ENCODE measurements at regions not wholly inside any gene's neighbourhood (a gene's known extent, or its start where the extent isn't known, plus 50 kb on each side); places are given as distances from the start of the nearest gene placed in this dataset.
"Not testable (repeated sequence)": the region's sequence is repeated elsewhere in the genome, so short reads cannot be mapped to it uniquely, and the experiment has no call there.

DNA sequence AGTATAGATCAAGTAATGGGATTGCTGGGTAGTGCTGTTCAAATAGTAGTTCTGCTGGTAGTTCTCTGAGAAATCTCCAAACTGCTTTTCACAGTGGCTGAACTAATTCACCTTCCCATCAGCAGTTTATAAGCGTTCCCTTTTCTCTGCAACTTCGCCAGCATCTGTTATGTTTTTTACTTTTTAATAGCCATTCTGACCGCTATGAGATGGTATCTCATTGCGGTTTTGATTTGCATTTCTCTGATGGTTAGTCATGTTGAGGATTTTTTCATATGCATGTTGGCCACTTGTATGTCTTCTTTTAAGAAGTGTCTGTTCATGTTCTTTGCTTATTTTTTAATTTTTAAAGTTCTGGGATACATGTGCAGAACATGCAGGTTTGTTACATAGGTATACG, 279.2 kb upstream of the NREP start:
- DNase-seq: no peak
- in situ Hi-C loops (cut with HindIII; ENCODE audit: low pct_ligation_motif_present, low pct_unique_long_range_greater_than_20kb, low sequenced_read_pairs): no loop called here

DNA sequence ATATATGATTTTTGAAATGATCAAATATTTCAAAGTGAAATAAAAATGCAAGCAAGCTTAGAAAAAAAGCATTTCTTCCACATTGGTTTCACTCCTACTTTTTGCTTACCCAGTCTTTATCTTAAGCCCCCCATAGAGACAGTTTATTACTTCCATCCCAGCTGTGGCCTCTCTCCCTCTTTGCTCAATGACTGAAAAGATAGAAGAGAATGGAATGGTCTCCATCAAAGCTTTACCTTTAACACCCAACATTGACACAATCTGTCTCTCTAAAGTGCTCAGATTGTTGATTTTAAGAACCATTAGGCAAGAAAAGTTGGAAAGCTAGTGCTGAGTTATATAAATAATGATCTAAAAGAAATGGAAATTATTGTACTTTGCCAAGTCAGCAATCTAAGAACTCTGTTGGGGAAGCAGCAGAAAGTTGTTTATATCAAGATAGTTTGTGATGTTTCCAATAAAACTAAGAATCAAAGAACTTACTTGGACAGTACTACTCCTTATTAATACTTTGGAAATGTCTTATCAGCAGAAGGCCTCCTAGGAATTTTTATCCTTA, 277.5 kb upstream of the NREP start:
- in situ Hi-C loops (cut with HindIII; ENCODE audit: low pct_ligation_motif_present, low pct_unique_long_range_greater_than_20kb, low sequenced_read_pairs): no loop called here
- DNase-seq: no peak

DNA sequence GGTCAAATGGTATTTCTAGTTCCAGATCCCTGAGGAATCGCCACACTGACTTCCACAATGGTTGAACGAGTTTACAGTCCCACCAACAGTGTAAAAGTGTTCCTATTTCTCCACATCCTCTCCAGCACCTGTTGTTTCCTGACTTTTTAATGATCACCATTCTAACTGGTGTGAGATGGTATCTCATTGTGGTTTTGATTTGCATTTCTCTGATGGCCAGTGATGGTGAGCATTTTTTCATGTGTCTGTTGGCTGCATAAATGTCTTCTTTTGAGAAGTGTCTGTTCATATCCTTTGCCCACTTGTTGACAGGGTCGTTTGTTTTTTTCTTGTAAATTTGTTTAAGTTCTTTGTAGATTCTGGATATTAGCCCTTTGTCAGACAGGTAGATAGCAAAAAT, 269.9 kb upstream of the NREP start:
- in situ Hi-C loops (cut with HindIII; ENCODE audit: low pct_ligation_motif_present, low pct_unique_long_range_greater_than_20kb, low sequenced_read_pairs); DNase-seq: not testable (repeated sequence)

DNA sequence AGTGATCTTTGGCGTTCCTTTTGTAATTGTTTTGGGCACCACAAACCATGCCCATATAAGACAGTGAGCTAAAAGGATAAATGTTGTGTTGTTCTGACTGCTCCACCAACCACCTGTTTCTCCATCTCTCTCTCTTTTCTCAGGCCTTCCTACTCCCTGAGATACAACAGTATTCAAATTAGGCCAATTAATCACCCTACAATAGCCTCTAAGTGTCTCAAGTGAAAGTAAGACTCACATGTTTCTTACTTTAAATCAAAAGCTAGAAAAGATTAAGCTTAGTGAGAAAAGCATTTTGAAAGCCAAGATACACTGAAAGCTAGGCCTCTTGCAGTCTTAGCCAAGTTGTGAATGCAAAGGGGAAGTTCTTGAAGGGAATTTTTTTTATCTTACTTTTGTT, 268.8 kb upstream of the NREP start:
- in situ Hi-C loops (cut with HindIII; ENCODE audit: low pct_ligation_motif_present, low pct_unique_long_range_greater_than_20kb, low sequenced_read_pairs): no loop called here
- no peak for DNase-seq

DNA sequence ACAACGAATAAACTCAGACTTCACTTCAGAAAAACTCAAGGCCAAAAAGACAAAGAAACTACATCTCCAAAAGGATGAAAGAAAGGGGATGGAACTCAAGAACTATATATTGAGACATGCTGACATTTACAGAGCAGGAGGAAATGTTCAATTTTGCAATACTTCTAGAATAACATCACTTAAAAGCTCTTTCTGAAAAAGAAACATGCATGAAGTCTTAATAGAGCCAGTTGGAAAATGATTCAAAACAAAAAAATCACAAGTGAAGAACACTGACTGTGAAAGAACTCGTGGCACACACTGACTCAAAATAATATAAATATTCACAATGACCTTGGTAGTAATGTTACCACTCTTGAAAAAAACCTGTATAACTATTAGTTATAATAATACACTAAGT, 267.8 kb upstream of the NREP start:
- in situ Hi-C loops (cut with HindIII; ENCODE audit: low pct_ligation_motif_present, low pct_unique_long_range_greater_than_20kb, low sequenced_read_pairs): no loop called here
- no peak for DNase-seq

DNA sequence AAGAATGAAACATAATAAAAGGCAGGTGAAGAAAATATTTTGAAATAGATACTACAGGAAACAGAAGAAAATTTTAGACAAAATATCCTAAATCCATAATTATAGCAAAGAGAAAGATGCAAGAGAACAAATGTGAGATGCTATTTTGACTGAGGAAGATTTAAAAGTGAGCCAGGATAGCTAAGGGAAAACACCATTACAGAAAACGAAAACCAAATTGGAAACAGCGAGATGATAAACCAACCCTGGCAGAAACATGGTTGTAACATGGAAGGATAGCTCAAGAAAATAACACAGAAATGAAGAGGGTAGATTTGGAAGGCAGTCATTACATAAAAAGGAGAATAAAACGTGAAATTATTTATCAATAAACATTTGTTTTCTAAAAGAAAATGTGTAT, 267.2 kb upstream of the NREP start:
- DNase-seq: no peak
- in situ Hi-C loops (cut with HindIII; ENCODE audit: low pct_ligation_motif_present, low pct_unique_long_range_greater_than_20kb, low sequenced_read_pairs): no loop called here

DNA sequence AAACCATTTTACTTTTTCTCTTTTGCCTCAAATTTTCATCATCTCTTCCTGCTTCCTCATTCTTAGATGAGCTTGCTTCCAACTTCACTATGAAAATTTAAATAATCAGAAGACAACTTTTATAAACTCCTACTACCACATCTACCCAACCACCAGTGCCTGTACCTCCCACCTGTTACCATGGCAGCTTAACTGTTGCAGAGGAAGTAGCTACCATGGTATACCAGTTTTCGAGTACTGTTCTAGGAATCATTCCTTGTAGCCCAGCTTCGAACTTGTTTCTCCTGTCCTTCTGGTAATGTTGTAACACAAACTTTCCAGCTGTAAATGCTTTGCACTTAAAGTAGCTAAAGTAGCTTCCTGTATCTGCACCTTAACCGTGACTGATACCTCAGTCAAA, 266.8 kb upstream of the NREP start:
- in situ Hi-C loops (cut with HindIII; ENCODE audit: low pct_ligation_motif_present, low pct_unique_long_range_greater_than_20kb, low sequenced_read_pairs): no loop called here
- DNase-seq: no peak

DNA sequence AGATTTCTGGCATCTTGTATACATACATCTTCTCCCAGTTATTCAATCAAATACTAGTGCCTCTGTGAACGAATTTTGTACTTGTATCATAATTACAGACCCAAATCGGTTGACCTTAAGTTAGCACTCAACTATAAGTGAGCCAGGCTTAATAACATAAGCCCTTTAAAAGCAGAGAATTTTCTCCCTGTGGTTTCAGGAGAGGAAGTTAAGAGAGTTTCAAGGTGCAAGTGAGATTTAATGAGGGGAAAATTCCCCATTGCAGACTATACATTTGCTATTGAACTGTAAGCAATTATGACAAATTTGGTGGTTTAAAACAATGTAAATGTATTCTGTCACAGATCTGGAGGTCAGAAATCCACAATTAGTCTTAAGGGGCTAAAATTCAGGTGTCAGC, 261.9 kb upstream of the NREP start:
- no peak for DNase-seq
- in situ Hi-C loops (cut with HindIII; ENCODE audit: low pct_ligation_motif_present, low pct_unique_long_range_greater_than_20kb, low sequenced_read_pairs): no loop called here

DNA sequence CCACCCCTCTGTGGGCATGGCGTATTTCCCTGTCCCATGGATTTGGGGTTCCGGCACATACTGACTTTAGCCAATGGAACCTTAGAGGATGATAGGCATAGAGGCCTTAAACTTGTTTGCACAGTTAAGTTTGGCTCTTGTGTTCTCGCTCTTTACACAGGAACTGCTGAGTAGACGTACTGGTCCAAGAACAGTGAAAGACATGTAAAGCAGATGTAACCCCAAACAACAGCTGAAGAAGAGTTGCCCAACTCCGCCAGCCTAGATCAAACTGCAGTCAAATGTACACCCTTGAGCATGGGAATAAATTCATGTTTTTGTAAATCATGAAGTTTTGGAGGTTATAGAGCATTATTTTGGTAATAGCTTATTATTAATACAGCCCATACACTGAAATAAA, 260.0 kb upstream of the NREP start:
- DNase-seq: no peak
- in situ Hi-C loops (cut with HindIII; ENCODE audit: low pct_ligation_motif_present, low pct_unique_long_range_greater_than_20kb, low sequenced_read_pairs): no loop called here

DNA sequence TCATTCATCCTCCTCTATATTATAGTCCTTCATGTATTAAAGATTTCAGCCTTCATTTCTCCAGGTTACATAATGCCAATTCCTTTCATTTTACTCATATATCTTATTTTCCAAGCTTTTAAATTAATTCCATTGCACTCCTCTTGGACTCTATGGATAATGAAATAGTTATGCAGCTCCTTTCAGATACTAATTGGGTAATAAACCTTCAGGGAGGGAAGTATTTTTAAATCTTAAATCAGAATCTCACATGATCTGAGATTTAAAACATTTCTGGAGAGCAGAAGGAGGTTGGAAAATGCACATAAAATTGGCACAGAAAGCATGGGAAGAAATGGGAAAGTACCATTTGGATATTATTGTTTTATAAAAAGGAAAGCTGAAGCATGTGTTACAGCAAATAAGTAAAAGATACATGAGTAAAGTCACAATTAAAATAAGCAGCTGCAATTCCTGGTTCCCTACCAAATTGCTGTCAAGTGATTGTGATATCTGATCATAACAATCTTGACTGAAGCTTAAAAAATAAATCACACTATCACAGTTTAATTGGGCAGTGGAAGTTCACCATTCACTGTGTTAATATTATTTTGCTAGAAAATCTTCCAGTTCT, 257.9 kb upstream of the NREP start:
- DNase-seq: no peak
- in situ Hi-C loops (cut with HindIII; ENCODE audit: low pct_ligation_motif_present, low pct_unique_long_range_greater_than_20kb, low sequenced_read_pairs): no loop called here

DNA sequence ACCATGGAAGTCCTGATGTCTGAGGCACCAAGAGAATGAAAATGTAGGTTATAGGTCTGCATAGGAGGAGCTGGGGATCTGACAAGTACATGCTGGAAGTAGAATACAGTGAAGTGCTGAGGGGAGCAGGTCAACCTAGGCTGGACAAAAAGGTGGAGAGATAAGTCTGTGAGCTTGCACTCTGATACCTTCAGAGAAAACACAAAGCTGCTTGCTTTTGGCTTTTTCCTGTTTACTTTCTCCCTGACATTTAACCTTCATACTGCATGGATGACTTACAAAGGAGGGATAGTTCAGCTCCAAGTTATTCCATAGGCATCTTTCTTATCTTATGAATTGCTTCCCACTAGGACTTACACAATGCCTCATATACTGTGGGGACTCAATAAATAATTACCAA, 256.7 kb upstream of the NREP start:
- no peak for DNase-seq
- in situ Hi-C loops (cut with HindIII; ENCODE audit: low pct_ligation_motif_present, low pct_unique_long_range_greater_than_20kb, low sequenced_read_pairs): no loop called here

DNA sequence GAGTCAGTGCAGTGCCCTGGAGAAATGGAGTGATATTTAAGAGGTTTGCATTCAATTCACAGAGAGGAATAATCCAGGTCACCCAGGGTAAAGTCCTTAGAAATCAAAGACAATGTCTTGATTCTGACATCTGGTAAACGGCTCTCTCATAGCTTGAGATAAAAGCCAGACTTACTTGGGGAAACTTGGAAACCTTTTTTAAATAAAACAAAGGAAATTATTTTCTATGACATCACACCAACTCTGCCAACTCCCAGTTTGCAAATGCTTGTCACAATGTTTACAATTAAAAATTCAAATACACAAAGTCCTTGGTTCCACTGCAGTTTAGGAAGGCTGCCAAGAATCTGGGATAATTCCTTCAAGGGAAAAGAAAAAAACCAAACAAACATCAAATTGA, 255.1 kb upstream of the NREP start:
- DNase-seq: no peak
- in situ Hi-C loops (cut with HindIII; ENCODE audit: low pct_ligation_motif_present, low pct_unique_long_range_greater_than_20kb, low sequenced_read_pairs): no loop called here

DNA sequence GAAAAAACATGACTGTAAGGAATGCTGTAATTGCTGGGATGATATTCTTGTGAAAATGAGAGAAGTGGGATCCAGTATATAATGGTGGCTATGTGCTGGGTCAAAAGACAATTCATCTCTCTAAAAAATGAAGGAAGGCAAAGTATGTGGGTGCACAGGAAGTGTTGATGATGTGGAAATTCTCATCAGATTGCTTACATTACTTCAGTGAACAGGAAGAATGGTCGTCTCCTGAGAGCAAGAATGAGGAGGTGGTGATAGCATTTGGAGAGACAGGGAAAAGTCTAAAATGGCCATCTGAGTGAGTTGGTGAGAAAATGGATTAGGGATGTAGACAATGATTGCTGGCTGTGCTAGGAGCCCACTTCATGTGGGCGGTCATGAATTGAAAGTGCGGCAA, 253.5 kb upstream of the NREP start:
- in situ Hi-C loops (cut with HindIII; ENCODE audit: low pct_ligation_motif_present, low pct_unique_long_range_greater_than_20kb, low sequenced_read_pairs): no loop called here
- no peak for DNase-seq

DNA sequence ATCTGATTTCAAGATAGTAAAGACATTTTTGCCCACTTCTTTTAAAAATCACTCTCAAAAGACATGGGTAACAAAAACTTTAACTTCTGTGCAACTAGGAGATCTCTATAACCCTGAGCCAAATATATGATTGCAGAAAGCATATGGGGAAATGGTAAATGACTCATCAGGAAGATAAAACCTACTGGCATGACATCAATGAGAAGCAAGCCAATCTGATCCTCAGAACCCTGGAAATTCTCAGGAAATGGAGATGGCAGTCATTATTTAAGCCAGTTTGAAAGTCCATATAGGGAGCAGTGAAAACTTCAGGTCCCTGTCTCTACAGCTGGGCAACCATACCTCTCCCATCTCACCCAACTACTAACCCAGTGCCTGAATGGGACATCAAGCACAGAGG, 249.7 kb upstream of the NREP start:
- in situ Hi-C loops (cut with HindIII; ENCODE audit: low pct_ligation_motif_present, low pct_unique_long_range_greater_than_20kb, low sequenced_read_pairs): no loop called here
- DNase-seq: no peak

DNA sequence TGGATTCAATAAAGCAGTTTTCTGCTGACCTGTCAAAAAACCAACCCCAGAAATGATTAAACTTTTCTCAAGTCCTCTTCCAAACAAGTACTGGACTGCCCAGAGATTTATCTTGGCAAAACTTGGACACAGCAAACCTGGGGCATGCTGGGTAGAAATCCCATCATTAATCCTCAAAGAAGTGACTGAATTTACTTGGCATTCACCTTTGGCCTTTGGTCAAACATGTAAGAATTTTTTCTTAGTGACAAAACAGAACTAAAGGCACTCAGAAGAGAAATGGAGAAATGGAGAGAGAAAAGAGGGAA, 248.6 kb upstream of the NREP start:
- DNase-seq: peak; percentile 1
- in situ Hi-C loops (cut with HindIII; ENCODE audit: low pct_ligation_motif_present, low pct_unique_long_range_greater_than_20kb, low sequenced_read_pairs): no loop called here

DNA sequence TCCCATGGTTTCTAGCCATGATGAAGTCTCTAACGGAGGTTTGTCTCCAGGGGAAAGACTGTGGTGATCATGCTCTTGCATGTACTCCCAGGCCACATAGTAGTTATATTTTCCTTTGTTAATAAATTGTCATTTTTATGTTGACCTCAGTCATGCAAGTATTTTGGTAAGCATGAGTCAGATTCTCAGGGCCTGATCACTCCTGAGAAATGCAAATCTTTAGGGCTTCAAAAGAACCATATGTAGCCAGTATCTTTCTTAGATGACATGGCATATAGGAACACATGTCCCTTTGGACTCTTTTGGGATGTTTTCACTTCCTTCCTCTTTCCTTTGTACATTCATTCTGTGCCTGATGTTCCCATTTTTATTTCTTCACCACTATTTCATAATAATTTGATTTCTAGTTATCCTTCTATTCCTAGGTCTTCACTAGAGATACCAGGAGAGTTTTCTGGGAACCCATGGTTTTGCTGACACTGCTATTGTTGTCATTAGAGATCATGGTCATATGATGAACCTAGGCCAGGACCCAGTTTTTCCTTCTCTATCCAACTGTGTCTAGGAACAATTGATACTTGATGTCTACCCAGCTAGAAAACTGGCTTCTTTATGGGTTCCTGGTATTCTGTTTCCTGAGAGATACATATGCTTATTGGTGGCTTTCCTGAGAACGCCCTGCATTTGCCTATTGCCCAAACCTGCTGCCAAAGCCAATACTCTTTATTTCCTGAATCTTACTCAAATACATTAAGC, 248.1 kb upstream of the NREP start:
- in situ Hi-C loops (cut with HindIII; ENCODE audit: low pct_ligation_motif_present, low pct_unique_long_range_greater_than_20kb, low sequenced_read_pairs): no loop called here
- DNase-seq: no peak

DNA sequence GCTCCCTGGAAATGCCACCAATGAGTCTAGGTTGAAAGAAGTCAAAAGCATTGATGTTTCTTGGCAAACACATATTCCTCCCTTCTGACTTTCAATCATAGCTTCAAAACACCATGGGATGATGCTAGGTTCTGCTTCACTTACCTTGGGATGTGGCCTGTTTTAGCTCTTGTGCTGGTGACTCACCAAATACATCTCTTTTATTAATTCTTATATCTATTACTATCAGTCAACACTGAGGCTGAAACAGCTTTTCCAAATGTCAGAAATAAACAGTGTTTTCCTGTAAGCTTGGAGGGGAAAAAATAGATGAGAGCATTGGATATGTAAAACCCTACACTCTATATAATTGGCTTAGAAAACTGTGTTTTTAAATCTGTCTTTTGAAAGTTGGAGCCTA, 245.4 kb upstream of the NREP start:
- in situ Hi-C loops (cut with HindIII; ENCODE audit: low pct_ligation_motif_present, low pct_unique_long_range_greater_than_20kb, low sequenced_read_pairs): no loop called here
- no peak for DNase-seq

DNA sequence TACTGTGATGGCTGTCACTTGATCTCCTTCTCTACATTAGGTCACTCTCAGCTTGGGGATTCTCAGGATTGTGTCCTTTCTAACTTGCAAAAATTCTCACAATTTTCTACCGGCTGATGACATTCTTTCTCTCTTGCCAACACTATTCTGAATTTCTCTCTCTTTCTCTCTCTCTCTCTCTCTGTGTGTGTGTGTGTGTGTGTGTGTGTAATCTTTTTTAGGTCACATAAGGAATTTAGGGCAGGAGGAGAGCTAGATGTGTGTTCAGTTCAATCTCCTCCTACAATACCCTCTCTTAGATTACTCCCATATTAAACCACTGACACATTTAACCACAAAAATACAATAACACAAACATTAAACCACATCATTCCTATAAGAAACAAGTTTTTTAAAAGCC, 242.3 kb upstream of the NREP start:
- DNase-seq: no peak
- in situ Hi-C loops (cut with HindIII; ENCODE audit: low pct_ligation_motif_present, low pct_unique_long_range_greater_than_20kb, low sequenced_read_pairs): no loop called here

DNA sequence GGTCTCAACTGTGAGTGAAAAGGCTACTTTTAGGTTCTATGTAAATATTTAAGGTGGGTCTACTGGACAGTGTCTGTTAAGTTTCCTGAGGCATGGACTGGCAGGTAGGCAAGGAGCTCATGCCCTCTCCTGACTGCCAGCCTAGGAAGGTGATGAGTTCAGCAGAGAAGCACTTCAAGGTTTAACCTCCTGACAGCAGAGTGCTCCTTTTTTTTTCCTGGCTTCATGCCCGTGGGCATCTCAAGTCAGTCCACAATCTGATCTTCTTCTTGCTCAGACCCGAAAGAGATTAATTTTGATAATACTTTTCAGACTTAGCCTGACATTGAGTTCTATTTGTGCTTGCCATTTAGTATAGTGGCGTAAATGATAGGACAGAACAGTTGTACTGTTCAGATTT, 241.9 kb upstream of the NREP start:
- DNase-seq: no peak
- in situ Hi-C loops (cut with HindIII; ENCODE audit: low pct_ligation_motif_present, low pct_unique_long_range_greater_than_20kb, low sequenced_read_pairs): no loop called here

DNA sequence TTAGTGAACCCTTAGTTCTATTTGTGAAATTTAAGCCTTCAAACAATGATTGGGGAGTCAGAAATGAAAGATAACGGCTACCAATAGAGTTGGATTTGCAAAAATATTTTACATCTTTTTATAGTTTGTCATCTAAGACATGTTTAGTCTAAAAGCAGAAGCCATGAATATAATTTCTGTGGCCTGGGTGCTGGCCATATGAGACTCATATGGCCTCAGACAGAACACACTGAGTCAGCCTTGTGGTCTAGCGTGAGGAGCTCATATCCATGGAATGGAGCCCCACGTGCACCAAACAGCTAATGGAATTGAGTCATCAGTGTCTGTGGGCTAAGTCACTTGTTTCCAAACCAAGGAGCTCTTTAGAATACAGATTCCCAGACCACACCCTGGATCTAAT, 240.7 kb upstream of the NREP start:
- in situ Hi-C loops (cut with HindIII; ENCODE audit: low pct_ligation_motif_present, low pct_unique_long_range_greater_than_20kb, low sequenced_read_pairs): no loop called here
- peak; percentile 70 for DNase-seq

Data from ACHN (cell line).